ENCODE measurements at regions not wholly inside any gene's neighbourhood (a gene's known extent, or its start where the extent isn't known, plus 50 kb on each side); places are given as distances from the start of the nearest gene placed in this dataset.

- TF ChIP-seq USF1 (IDR thresholded peaks at IDR 0.05) (no peak), EP300 (IDR thresholded peaks at IDR 0.05; ENCODE audit: borderline replicate concordance) (no peak), CEBPB (IDR thresholded peaks at IDR 0.05) (no peak), REST (IDR thresholded peaks at IDR 0.05; ENCODE audit: low read depth) (no peak), CREB1 (IDR thresholded peaks at IDR 0.05; ENCODE audit: low read depth) (no peak), RAD21 (IDR thresholded peaks at IDR 0.05; ENCODE audit: low read depth) (no peak)
These were observed 733.0 kb upstream of the FZD8 start for GRCh38 chr10:36375107-36375506.
